GM18505 (cell line): ENCODE measurements at regions not wholly inside any gene's neighbourhood (a gene's known extent, or its start where the extent isn't known, plus 50 kb on each side); places are given as distances from the start of the nearest gene placed in this dataset.

ENCODE experiments used
- ATAC-seq: cut with Tn5 transposase; IDR thresholded peaks from one replicate; pipeline ENCODE4 v1.9.1; 2021; ENCODE audit not compliant: unreplicated experiment
- POLR2A ChIP-seq: IDR thresholded peaks from 4 replicates; pipeline ENCODE4 v1.6.1; 2011; ENCODE audit warnings: borderline replicate concordance; ENCODE audit not compliant: insufficient read depth, insufficient read length; ENCODE audit errors: extremely low read depth

DNA sequence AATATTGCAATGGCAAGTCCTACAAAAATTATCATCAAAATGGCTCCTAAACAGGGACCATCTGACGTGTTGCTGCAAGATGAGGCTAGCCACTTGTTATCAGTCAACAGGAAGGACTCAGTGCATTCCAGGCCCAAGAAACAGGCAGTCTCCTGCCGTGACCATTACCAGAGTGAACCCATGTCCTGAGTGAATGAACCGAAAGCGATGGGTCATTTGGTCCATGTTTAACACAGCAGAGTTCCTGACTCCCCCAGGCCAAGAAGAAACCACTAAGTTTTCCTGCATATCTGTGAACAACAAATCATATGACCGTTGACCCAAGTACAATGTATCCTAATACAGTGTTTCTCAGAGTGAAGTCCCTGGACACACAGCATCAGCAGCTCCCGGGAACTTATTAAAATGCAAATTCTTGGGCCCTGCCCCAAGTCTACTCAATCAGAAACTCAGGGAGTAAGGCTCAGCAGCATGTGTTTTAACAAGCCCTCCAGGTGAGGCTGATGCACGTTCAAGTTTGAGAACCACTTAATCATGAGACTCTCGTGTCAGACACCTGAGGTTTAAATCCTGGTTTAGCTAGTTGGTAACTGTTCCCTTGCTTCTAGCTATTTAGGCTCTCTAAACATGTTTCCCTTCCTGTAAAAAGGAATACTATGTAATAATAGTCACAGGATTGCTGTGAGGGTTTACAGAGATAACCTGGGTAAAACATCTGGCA is 429.4 kb upstream of the MAF start:
- TF ChIP-seq POLR2A, result no peak
- ATAC-seq, result no peak

- ATAC-seq, result no peak
- no peak for TF ChIP-seq POLR2A
Measured at GRCh38 chr16:80029381-80029630, 428.8 kb upstream of the MAF start.

- no peak for TF ChIP-seq POLR2A
Measured at GRCh38 chr16:80028581-80029380, 428.2 kb upstream of the MAF start.

DNA sequence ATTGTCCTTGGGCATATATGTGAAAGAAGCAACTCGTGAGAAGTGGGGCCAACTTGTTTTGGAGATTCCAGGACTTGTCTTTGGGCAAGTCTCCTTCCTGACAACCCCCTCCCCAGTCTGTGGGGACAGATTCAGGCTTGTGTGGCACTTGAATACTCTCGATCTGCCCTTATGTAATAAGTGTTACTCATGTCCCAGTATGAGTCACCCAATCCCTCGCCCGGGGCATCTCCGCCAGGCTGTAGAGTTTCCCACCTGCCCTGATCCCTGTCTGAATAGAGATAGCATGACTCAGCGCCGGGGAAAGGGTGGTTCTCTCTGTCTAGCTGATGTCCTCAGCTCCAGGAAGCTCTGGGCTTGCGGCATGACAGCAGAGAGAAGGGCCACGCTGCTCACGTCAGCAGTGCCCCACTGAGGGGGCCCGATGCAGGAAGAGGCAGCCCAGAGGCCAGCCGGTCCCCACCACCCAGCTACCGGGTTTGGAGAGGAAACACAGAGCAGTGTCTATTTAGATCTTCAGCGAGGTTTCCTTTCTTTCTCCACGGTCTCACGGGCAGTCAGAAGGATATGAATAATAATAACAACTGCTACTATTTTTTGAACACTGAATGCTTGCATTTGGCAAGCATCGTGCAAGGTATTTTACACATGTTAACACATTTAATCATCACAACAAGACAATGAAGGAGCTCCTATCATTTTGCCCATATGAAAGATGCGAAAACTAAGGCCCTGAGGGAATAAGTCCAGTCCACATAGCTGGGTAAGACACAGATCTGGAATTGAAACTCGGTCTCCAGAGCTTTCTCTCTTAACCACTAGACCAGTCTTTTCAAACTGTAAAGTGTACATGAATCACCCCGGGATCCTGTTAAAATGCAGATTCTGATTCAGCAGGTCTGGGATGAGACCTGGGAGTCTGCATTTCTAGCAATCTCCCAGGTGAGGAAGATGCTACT is 426.7 kb upstream of the MAF start:
- ATAC-seq, result no peak
- TF ChIP-seq POLR2A, result no peak

More at GRCh38 chr16:80028581-80029380, 428.2 kb upstream of the MAF start:
- ATAC-seq, result no peak

GRCh38 chr16:80025236-80025635 is 424.7 kb upstream of the MAF start:
- no peak for ATAC-seq
- TF ChIP-seq POLR2A, result no peak

GRCh38 chr16:80024443-80024842 is 423.9 kb upstream of the MAF start:
- no peak for ATAC-seq
- no peak for TF ChIP-seq POLR2A

- ATAC-seq, result no peak
- TF ChIP-seq POLR2A, result no peak
Measured at GRCh38 chr16:80023865-80024264, 423.3 kb upstream of the MAF start.

DNA sequence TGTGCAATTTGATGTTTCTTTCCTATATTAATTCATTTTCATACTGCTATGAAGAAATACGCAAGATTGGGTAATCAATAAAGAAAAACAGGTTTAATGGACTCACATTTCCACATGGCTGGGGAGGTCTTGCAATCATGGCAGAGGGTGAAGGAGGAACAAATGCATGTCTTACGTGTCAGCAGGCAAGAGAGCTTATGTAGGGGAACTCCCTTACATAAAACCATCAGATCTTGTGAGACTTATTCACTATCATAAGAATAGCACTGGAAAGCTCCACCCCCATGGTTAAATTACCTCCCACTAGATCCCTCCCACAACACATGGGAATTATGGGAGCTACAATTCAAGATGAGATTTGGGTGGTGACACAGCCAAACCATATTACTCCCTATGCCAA is 418.9 kb upstream of the MAF start:
- no peak for TF ChIP-seq POLR2A
- ATAC-seq, result no peak

GRCh38 chr16:80018466-80018865 is 417.9 kb upstream of the MAF start:
- TF ChIP-seq POLR2A, result no peak

DNA sequence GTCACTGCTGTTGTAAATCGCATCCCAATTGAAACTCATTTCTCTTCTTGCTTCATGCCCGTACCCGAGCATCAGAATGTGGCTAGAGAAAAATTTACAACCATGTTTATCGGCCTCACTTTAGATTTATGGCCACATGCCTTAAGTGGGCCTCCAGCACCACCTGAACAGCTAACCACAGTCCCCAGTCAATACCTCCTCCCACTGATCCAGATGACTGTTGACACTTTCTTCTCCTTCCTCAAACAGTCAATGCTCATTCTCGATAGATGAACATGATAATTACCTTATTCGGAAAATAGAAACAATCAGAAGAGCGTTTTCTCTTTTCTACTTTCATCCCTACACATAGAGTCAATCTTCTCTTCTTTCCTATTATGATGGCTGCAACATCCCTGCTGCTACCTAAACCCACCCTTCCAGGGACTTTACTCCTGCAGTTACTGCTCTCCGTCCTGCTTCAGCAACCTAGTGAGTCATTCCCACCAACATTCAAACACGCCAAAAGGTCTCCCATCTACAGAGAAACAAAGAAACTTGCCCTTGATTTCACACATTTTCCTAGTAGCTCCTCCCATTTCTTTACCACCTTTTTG is 416.3 kb upstream of the MAF start:
- TF ChIP-seq POLR2A, result no peak
- ATAC-seq, result no peak

More at GRCh38 chr16:80018466-80018865, 417.9 kb upstream of the MAF start:
- ATAC-seq, result no peak

GRCh38 chr16:80015566-80015965 is 415.0 kb upstream of the MAF start:
- ATAC-seq, result no peak
- no peak for TF ChIP-seq POLR2A

GRCh38 chr16:80014241-80014939 is 413.9 kb upstream of the MAF start:
- no peak for TF ChIP-seq POLR2A
- no peak for ATAC-seq
